ENCODE measurements at regions not wholly inside any gene's neighbourhood (a gene's known extent, or its start where the extent isn't known, plus 50 kb on each side); places are given as distances from the start of the nearest gene placed in this dataset.

- Histone ChIP-seq H3K9me3 (no peaks in the 10 kb centered on the region), H3K4me1 (no peaks in the 10 kb centered on the region), H3K36me3 (no peaks in the 10 kb centered on the region), H3K4me3 (no peak overlapping the region), H3K27me3 (no peaks in the 10 kb centered on the region), H3K27ac (no peak overlapping the region)
- intact Hi-C loops (cut with DNase I; ENCODE audit: low total_unique reads): no loop called here
- no peak for DNase-seq
- no peak for TF ChIP-seq CTCF (IDR thresholded peaks at IDR 0.05)
- TF ChIP-seq POLR2A (IDR thresholded peaks at IDR 0.05): no peak
Observed at GRCh38 chr2:33946193-33946592, 347.1 kb upstream of the FAM98A start.

GRCh38 chr2:33933203-33933602 lies 334.1 kb upstream of the FAM98A start:
- TF ChIP-seq POLR2A (IDR thresholded peaks at IDR 0.05): no peak
- TF ChIP-seq CTCF (IDR thresholded peaks at IDR 0.05): no peak
- Histone ChIP-seq H3K27me3 (no peaks in the 10 kb centered on the region), H3K27ac (no peak overlapping the region), H3K4me3 (no peak overlapping the region), H3K4me1 (no peaks in the 10 kb centered on the region), H3K36me3 (no peaks in the 10 kb centered on the region), H3K9me3 (no peaks in the 10 kb centered on the region)
- intact Hi-C loops (cut with DNase I; ENCODE audit: low total_unique reads): no loop called here
- DNase-seq: no peak

- Histone ChIP-seq H3K27ac (no peak overlapping the region), H3K4me3 (no peak overlapping the region), H3K27me3 (no peaks in the 10 kb centered on the region), H3K9me3 (no peaks in the 10 kb centered on the region), H3K4me1 (no peaks in the 10 kb centered on the region), H3K36me3 (no peaks in the 10 kb centered on the region)
- intact Hi-C loops (cut with DNase I; ENCODE audit: low total_unique reads): no loop called here
- no peak for TF ChIP-seq CTCF (IDR thresholded peaks at IDR 0.05)
- TF ChIP-seq POLR2A (IDR thresholded peaks at IDR 0.05): no peak
- no peak for DNase-seq
Observed at GRCh38 chr2:33931164-33931563, 332.1 kb upstream of the FAM98A start.

- Histone ChIP-seq H3K27me3 (no peaks in the 10 kb centered on the region), H3K27ac (no peak overlapping the region), H3K36me3 (no peaks in the 10 kb centered on the region), H3K4me3 (no peak overlapping the region), H3K9me3 (no peaks in the 10 kb centered on the region), H3K4me1 (no peaks in the 10 kb centered on the region)
- intact Hi-C loops (cut with DNase I; ENCODE audit: low total_unique reads): no loop called here
- no peak for TF ChIP-seq POLR2A (IDR thresholded peaks at IDR 0.05)
- TF ChIP-seq CTCF (IDR thresholded peaks at IDR 0.05): no peak
- no peak for DNase-seq
Observed at GRCh38 chr2:33929467-33929866, 330.4 kb upstream of the FAM98A start.

- Histone ChIP-seq H3K9me3 (no peaks in the 10 kb centered on the region), H3K36me3 (no peaks in the 10 kb centered on the region), H3K27me3 (no peaks in the 10 kb centered on the region), H3K4me1 (no peaks in the 10 kb centered on the region), H3K27ac (no peak overlapping the region), H3K4me3 (no peak overlapping the region)
- TF ChIP-seq POLR2A (IDR thresholded peaks at IDR 0.05) (no peak), CTCF (IDR thresholded peaks at IDR 0.05) (no peak)
- DNase-seq: no peak
- intact Hi-C loops (cut with DNase I; ENCODE audit: low total_unique reads): no loop called here
Observed at GRCh38 chr2:33927756-33928155, 328.7 kb upstream of the FAM98A start.

Measured in uterus (tissue), 3 donors.